ENCODE measurements at regions not wholly inside any gene's neighbourhood (a gene's known extent, or its start where the extent isn't known, plus 50 kb on each side); places are given as distances from the start of the nearest gene placed in this dataset.

DNA sequence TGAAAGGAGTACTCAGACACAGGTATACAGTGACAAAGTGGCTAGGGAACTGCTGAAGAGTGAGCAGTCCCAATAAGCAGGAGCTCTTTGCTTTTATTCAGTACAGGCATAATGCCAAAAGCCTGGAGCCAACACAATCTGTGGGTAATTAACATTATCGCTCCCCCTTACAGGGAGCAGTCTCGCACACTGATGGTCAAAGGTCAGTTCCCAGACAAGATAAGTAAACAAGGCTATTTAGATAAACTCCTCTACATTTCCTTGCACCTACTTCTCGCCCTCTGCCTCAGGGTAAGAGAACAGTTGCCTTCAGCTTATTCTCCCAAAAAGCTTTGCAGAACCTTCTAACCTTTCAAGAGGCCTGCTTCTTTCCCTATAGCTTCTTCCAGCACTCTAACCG, 73.9 kb upstream of the TAF9B start:
- Histone ChIP-seq H3K4me3 (ENCODE audit: low read depth, low read length) (no peak overlapping the region), H3K27me3 (ENCODE audit: control insufficient read depth, insufficient read depth, low read length) (no peaks in the 10 kb centered on the region), H3K27ac (ENCODE audit: low read depth, low read length) (no peak overlapping the region), H3K9me3 (ENCODE audit: control insufficient read depth, insufficient read depth, low read length) (no peaks in the 10 kb centered on the region)
- ChIA-PET CTCF (no interaction called here), POLR2A (no interaction called here)
- no peak for DNase-seq (ENCODE audit: low read depth, low spot score)
- TF ChIP-seq, protein P1, sequence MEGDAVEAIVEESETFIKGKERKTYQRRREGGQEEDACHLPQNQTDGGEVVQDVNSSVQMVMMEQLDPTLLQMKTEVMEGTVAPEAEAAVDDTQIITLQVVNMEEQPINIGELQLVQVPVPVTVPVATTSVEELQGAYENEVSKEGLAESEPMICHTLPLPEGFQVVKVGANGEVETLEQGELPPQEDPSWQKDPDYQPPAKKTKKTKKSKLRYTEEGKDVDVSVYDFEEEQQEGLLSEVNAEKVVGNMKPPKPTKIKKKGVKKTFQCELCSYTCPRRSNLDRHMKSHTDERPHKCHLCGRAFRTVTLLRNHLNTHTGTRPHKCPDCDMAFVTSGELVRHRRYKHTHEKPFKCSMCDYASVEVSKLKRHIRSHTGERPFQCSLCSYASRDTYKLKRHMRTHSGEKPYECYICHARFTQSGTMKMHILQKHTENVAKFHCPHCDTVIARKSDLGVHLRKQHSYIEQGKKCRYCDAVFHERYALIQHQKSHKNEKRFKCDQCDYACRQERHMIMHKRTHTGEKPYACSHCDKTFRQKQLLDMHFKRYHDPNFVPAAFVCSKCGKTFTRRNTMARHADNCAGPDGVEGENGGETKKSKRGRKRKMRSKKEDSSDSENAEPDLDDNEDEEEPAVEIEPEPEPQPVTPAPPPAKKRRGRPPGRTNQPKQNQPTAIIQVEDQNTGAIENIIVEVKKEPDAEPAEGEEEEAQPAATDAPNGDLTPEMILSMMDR (IDR thresholded peaks at IDR 0.05; ENCODE audit: low read depth, low read length): no peak

DNA sequence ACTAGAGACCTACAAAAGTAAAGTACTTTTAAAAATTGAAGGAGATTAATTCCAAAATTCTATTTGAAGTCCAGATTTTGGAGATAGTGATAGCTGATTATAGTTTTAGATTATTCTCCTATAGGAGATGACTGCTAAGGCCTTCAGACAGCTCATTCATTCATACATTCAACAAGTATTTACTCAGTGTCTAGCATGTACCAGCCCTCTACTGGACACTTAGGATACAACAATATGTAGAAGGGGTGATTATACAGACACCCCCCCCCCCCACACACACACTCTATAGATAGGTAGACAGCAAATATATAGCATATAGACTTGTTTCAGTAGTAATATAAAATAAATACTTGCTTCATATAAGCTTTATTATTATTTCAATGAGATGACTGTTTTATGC, 60.4 kb upstream of the TAF9B start:
- no peak for DNase-seq (ENCODE audit: low read depth, low spot score)
- Histone ChIP-seq H3K27ac (ENCODE audit: low read depth, low read length) (no peak overlapping the region), H3K9me3 (ENCODE audit: control insufficient read depth, insufficient read depth, low read length) (no peaks in the 10 kb centered on the region), H3K4me3 (ENCODE audit: low read depth, low read length) (no peak overlapping the region), H3K27me3 (ENCODE audit: control insufficient read depth, insufficient read depth, low read length) (no peaks in the 10 kb centered on the region)
- CTCF ChIA-PET: interaction anchor here (0.9 kb wide), 1 partner anchor 12 kb away, joined by 3 read pairs; no protein-coding TSS in a partner anchor
- POLR2A ChIA-PET: no interaction called here
- TF ChIP-seq, protein P1 (IDR thresholded peaks at IDR 0.05; ENCODE audit: low read depth, low read length): peak; percentile 26
